H9 (cell line): ENCODE measurements at regions not wholly inside any gene's neighbourhood (a gene's known extent, or its start where the extent isn't known, plus 50 kb on each side); places are given as distances from the start of the nearest gene placed in this dataset.

Experiments
- DNase-seq: peaks from one replicate; pipeline ENCODE4 v3.0.0-alpha.2; 2017
- H2AFZ ChIP-seq: one replicate; pipeline ENCODE4 v1.6.1; 2013; ENCODE audit warnings: mild to moderate bottlenecking, low read length, control low read depth, moderate library complexity
- H2AK5ac ChIP-seq: 2 replicates; pipeline ENCODE4 v1.6.1; 2013; ENCODE audit warnings: low read length, control low read depth, mixed read lengths; ENCODE audit not compliant: insufficient read length
- H2BK120ac ChIP-seq: one replicate; pipeline ENCODE4 v1.6.1; 2013; ENCODE audit warnings: low read depth, mild to moderate bottlenecking, low read length, control low read depth, inconsistent platforms; ENCODE audit not compliant: poor library complexity, severe bottlenecking
- H2BK12ac ChIP-seq: 2 replicates; pipeline ENCODE4 v1.6.1; 2013; ENCODE audit warnings: low read length, control low read depth, mixed read lengths, low read depth; ENCODE audit not compliant: insufficient read length
- H2BK15ac ChIP-seq: 2 replicates; pipeline ENCODE4 v1.6.1; 2013; ENCODE audit warnings: low read depth, low read length, control low read depth
- H2BK20ac ChIP-seq: one replicate; pipeline ENCODE4 v1.6.1; 2013; ENCODE audit warnings: low read depth, mild to moderate bottlenecking, low read length, control low read depth, inconsistent platforms; ENCODE audit not compliant: poor library complexity, severe bottlenecking
- H2BK5ac ChIP-seq: 2 replicates; pipeline ENCODE4 v1.6.1; 2013; ENCODE audit warnings: low read length, control low read depth, mixed read lengths; ENCODE audit not compliant: insufficient read length
- H3K14ac ChIP-seq: 2 replicates; pipeline ENCODE4 v1.6.1; 2013; ENCODE audit warnings: low read length, control low read depth; ENCODE audit not compliant: insufficient read depth
- H3K18ac ChIP-seq: 2 replicates; pipeline ENCODE4 v1.6.1; 2013; ENCODE audit warnings: low read depth, mild to moderate bottlenecking, mixed read lengths, low read length, control low read depth; ENCODE audit not compliant: insufficient read length
- H3K23ac ChIP-seq: 2 replicates; pipeline ENCODE4 v1.6.1; 2013; ENCODE audit warnings: low read length, control low read depth, mixed read lengths, low read depth; ENCODE audit not compliant: insufficient read length
- H3K23me2 ChIP-seq: 2 replicates; pipeline ENCODE4 v1.6.1; 2013; ENCODE audit warnings: low read depth, mild to moderate bottlenecking, mixed read lengths, low read length, control low read depth; ENCODE audit not compliant: insufficient read length, poor library complexity, severe bottlenecking
- H3K27ac ChIP-seq: 2 replicates; pipeline ENCODE4 v1.5.1; 2013; ENCODE audit warnings: low read length, control low read depth, mixed read lengths, low read depth; ENCODE audit not compliant: insufficient read length
- H3K27me3 ChIP-seq: 2 replicates; pipeline ENCODE4 v1.6.1; 2013; ENCODE audit warnings: low read length, control low read depth, inconsistent platforms; ENCODE audit not compliant: insufficient read depth
- H3K4ac ChIP-seq: 2 replicates; pipeline ENCODE4 v1.6.1; 2013; ENCODE audit warnings: low read depth, mild to moderate bottlenecking, control low read depth, inconsistent platforms, low read length, moderate library complexity
- H3K4me1 ChIP-seq: 2 replicates; pipeline ENCODE4 v1.6.1; 2013; ENCODE audit warnings: low read length, control low read depth, inconsistent platforms; ENCODE audit not compliant: insufficient read depth
- H3K4me2 ChIP-seq: 2 replicates; pipeline ENCODE4 v1.6.1; 2013; ENCODE audit warnings: low read length, control low read depth, mixed read lengths; ENCODE audit not compliant: insufficient read length, insufficient read depth
- H3K56ac ChIP-seq: 2 replicates; pipeline ENCODE4 v1.6.1; 2013; ENCODE audit warnings: low read depth, mild to moderate bottlenecking, mixed read lengths, low read length, control low read depth; ENCODE audit not compliant: insufficient read length
- H3K79me1 ChIP-seq: 2 replicates; pipeline ENCODE4 v1.6.1; 2013; ENCODE audit warnings: low read depth, mild to moderate bottlenecking, moderate library complexity, low read length, control low read depth, inconsistent platforms; ENCODE audit not compliant: insufficient read depth, poor library complexity, severe bottlenecking
- H3K79me2 ChIP-seq: 2 replicates; pipeline ENCODE4 v1.6.1; 2013; ENCODE audit warnings: low read length, control low read depth, inconsistent platforms; ENCODE audit not compliant: insufficient read depth
- H3K9ac ChIP-seq: 2 replicates; pipeline ENCODE4 v1.6.1; 2013; ENCODE audit warnings: low read length, control low read depth, mixed read lengths; ENCODE audit not compliant: insufficient read length; ENCODE audit errors: extremely low read depth
- H3K9me3 ChIP-seq: one replicate; pipeline ENCODE4 v1.6.1; 2013; ENCODE audit warnings: low read depth, low read length, inconsistent platforms; ENCODE audit not compliant: control insufficient read depth
- H3T11ph ChIP-seq: one replicate; pipeline ENCODE4 v1.6.1; 2013; ENCODE audit warnings: mild to moderate bottlenecking, low read length, control low read depth, inconsistent platforms
- H4K20me1 ChIP-seq: one replicate; pipeline ENCODE4 v1.6.1; 2013; ENCODE audit not compliant: control insufficient read depth, insufficient read length, insufficient read depth
- H4K5ac ChIP-seq: 2 replicates; pipeline ENCODE4 v1.6.1; 2013; ENCODE audit warnings: low read depth, mild to moderate bottlenecking, mixed read lengths, low read length, control low read depth; ENCODE audit not compliant: insufficient read length
- H4K8ac ChIP-seq: replicated peaks from 2 replicates; pipeline ENCODE4 v1.6.1; 2013; ENCODE audit warnings: low read length, control low read depth, mixed read lengths, low read depth; ENCODE audit not compliant: insufficient read length
- H4K91ac ChIP-seq: 2 replicates; pipeline ENCODE4 v1.6.1; 2013; ENCODE audit warnings: low read depth, mild to moderate bottlenecking, moderate library complexity, mixed read lengths, low read length, control low read depth; ENCODE audit not compliant: insufficient read length
- H3K27ac Mint-ChIP-seq, 3 experiments: 2 replicates in 2 of 3; 3 replicates in 1 of 3; pipeline ENCODE4 v1.8.0; 2020 to 2021; ENCODE audit warnings: mixed read lengths in 3 of 3, mild to moderate bottlenecking in 1 of 3, moderate library complexity in 1 of 3
- H3K27me3 Mint-ChIP-seq: 2 replicates; pipeline ENCODE4 v1.8.0; 2021; ENCODE audit warnings: low read depth, mild to moderate bottlenecking, moderate library complexity, mixed read lengths
- H3K36me3 Mint-ChIP-seq, 3 experiments: 2 replicates in 2 of 3; 3 replicates in 1 of 3; pipeline ENCODE4 v1.8.0; 2020 to 2021; ENCODE audit warnings: low read depth in 3 of 3, mixed read lengths in 3 of 3; ENCODE audit not compliant: insufficient read depth in 1 of 3
- H3K4me1 Mint-ChIP-seq, 2 experiments: 2 replicates each; pipeline ENCODE4 v1.8.0; 2020; ENCODE audit warnings: mixed read lengths in 2 of 2
- H3K4me3 Mint-ChIP-seq, 2 experiments: 2 replicates in 1 of 2; 3 replicates in 1 of 2; pipeline ENCODE4 v1.8.0; 2020 to 2021; ENCODE audit warnings: mild to moderate bottlenecking in 2 of 2, mixed read lengths in 2 of 2, moderate library complexity in 1 of 2
- H3K9me3 Mint-ChIP-seq, 2 experiments: 2 replicates in 1 of 2; 3 replicates in 1 of 2; pipeline ENCODE4 v1.8.0; 2020; ENCODE audit warnings: mild to moderate bottlenecking in 2 of 2, mixed read lengths in 2 of 2, moderate library complexity in 1 of 2
- WGBS: extraction: QIAGEN DNeasy Blood & Tissue Kit; methylation state at CpG from one replicate; pipeline ENCODE4 v1.1.7; 2013; ENCODE audit warnings: missing lambda C conversion rate, low lambda C conversion rate, mixed read lengths; ENCODE audit not compliant: insufficient read length; ENCODE audit errors: extremely low coverage; 5-methylcytosine and 5-hydroxymethylcytosine counted together
- TF ChIP-seq, protein P1 (sequence below): fragments of 200-600 bp; sonication (generic); conservative IDR thresholded peaks from 3 replicates; pipeline ENCODE4 v1.8.0; 2021; ENCODE audit warnings: antibody characterized with exemption, mild to moderate bottlenecking

DNA sequence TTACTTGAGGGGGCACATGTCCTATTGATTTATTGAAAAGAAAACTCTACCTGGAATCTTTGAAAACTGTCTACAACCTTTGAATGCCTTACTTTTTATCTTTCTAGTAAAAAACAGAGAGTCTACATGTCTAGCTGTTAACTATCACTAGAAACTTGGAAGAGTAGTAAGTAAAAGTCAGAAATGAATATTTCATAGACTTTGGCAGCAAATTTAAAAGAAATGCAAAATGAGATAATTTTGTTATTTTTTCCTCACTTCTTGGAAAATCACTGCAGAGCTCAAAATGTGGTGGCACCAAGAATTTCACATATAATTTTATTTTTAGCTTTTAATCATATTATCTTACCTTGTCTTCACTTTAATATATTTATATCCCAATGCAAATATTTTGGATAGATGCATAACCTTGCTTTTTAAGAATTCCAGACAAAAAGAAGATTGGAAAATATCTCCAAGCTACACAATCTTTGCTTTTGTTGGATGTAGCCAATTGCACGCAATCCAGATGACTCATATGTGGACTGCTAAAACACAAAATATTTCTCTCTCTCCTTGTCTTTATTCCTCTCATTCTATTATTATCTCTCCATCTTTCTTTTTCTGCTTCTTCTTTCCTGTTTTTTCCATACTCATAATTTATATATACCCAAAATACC is 92.2 kb upstream of the DSEL start:
- Mint-ChIP-seq H3K4me1 (peaks cover 13 to 16% of the 10 kb centered on the region in 2 experiments), H3K27ac (no peak overlapping the region; a peak in 1 of 7 replicates), H3K9me3 (peaks cover 7 to 9% of the 10 kb centered on the region in 2 experiments; a peak in 4 of 5 replicates), H3K4me3 (no peak overlapping the region), H3K27me3 (no peaks in the 10 kb centered on the region), H3K36me3 (peaks cover 4 to 17% (median 6%) of the 10 kb centered on the region in 3 experiments)
- no peak overlapping the region for H4K91ac ChIP-seq
- H4K8ac ChIP-seq, result no peak overlapping the region
- H3K9me3 ChIP-seq, result no peaks in the 10 kb centered on the region
- H3K4ac ChIP-seq, result no peak overlapping the region
- H3K4me2 ChIP-seq, result no peak overlapping the region
- DNase-seq, result no peak
- no peaks in the 10 kb centered on the region for H3K79me2 ChIP-seq
- H4K5ac ChIP-seq, result no peak overlapping the region
- no peak overlapping the region for H2BK12ac ChIP-seq
- no peak overlapping the region for H3K27ac ChIP-seq
- no peaks in the 10 kb centered on the region for H3K27me3 ChIP-seq
- no peak overlapping the region for H3K23ac ChIP-seq
- H2AK5ac ChIP-seq, result no peak overlapping the region
- H3K23me2 ChIP-seq, result no peaks in the 10 kb centered on the region
- H2BK120ac ChIP-seq, result no peak overlapping the region
- no peak overlapping the region for H3K14ac ChIP-seq
- H2BK20ac ChIP-seq, result no peak overlapping the region
- no CpG with 5 or more reads among the region's 1 CpG for WGBS
- H2AFZ ChIP-seq, result no peak overlapping the region
- TF ChIP-seq, protein P1, sequence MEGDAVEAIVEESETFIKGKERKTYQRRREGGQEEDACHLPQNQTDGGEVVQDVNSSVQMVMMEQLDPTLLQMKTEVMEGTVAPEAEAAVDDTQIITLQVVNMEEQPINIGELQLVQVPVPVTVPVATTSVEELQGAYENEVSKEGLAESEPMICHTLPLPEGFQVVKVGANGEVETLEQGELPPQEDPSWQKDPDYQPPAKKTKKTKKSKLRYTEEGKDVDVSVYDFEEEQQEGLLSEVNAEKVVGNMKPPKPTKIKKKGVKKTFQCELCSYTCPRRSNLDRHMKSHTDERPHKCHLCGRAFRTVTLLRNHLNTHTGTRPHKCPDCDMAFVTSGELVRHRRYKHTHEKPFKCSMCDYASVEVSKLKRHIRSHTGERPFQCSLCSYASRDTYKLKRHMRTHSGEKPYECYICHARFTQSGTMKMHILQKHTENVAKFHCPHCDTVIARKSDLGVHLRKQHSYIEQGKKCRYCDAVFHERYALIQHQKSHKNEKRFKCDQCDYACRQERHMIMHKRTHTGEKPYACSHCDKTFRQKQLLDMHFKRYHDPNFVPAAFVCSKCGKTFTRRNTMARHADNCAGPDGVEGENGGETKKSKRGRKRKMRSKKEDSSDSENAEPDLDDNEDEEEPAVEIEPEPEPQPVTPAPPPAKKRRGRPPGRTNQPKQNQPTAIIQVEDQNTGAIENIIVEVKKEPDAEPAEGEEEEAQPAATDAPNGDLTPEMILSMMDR, result no peak
- no peak overlapping the region for H3K9ac ChIP-seq
- no peak overlapping the region for H3K18ac ChIP-seq
- no peaks in the 10 kb centered on the region for H3K79me1 ChIP-seq
- H2BK15ac ChIP-seq, result no peak overlapping the region
- H3K56ac ChIP-seq, result no peak overlapping the region
- peaks cover 3% of the 10 kb centered on the region for H3K4me1 ChIP-seq
- no peaks in the 10 kb centered on the region for H4K20me1 ChIP-seq
- H2BK5ac ChIP-seq, result no peak overlapping the region
- H3T11ph ChIP-seq, result no peak overlapping the region
